ENCODE measurements at regions not wholly inside any gene's neighbourhood (a gene's known extent, or its start where the extent isn't known, plus 50 kb on each side); places are given as distances from the start of the nearest gene placed in this dataset.

GRCh38 chr14:49527221-49527620 is 59.0 kb downstream of the RPS29 start:
- no peaks in the 10 kb centered on the region for H3K36me3 Mint-ChIP-seq (ENCODE audit: insufficient read depth)
- DNase-seq, result no peak
- H3K4me1 Mint-ChIP-seq (ENCODE audit: low read depth in 2 of 2), result no peaks in the 10 kb centered on the region
- no peak for ATAC-seq (replicated peaks)
- no peak overlapping the region for H3K27ac Mint-ChIP-seq
- no peak overlapping the region for H3K4me3 Mint-ChIP-seq
- peaks cover 43 to 54% of the 10 kb centered on the region in 2 donors for H3K27me3 Mint-ChIP-seq
- no peaks in the 10 kb centered on the region for H3K9me3 Mint-ChIP-seq

DNA sequence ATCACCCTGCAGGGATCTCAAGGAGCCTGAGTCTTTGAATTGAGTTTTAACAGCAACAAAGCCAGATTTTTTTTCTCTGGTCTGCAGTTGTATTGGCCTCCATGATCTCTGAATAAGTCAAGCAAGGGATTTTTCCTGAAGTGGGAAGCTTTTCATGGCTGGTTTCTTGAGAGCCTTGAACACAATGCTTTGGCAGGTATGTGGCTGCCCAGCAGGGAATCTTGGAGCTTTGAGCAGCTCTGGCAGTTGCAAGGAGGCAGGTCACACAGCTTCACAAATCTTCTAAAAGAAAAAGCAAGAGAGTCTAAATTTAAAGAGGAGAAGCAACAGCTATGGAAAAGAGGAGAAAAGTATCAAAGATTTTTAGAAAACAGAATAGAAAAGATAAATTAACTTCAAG is 60.1 kb downstream of the RPS29 start:
- peaks cover 43 to 45% of the 10 kb centered on the region in 2 donors for H3K27me3 Mint-ChIP-seq
- no peak for DNase-seq
- H3K36me3 Mint-ChIP-seq (ENCODE audit: insufficient read depth), result no peaks in the 10 kb centered on the region
- no peak for ATAC-seq (replicated peaks)
- no peaks in the 10 kb centered on the region for H3K4me1 Mint-ChIP-seq (ENCODE audit: low read depth in 2 of 2)
- no peak overlapping the region for H3K27ac Mint-ChIP-seq
- H3K4me3 Mint-ChIP-seq, result no peak overlapping the region
- no peaks in the 10 kb centered on the region for H3K9me3 Mint-ChIP-seq

DNA sequence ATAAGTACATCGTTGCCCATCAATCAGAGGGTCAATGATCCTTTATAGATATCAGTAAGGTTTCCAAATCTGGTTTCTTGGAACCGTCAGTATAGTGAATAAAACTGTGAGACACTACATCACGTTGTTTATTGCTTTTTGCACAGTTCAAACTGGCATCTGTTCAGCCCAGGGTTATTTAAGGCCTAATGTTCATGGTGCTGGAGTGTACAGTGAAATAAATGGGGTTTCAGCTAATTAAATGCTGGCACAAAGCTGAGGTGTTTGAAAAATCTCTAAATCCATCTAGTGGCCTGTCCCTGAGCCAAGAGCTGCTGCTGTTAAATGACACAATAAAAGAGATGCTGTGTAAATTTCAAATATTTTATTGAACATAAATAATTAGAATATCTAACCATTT is 69.9 kb downstream of the RPS29 start:
- no peaks in the 10 kb centered on the region for H3K9me3 Mint-ChIP-seq
- H3K4me1 Mint-ChIP-seq (ENCODE audit: low read depth in 2 of 2), result no peaks in the 10 kb centered on the region
- H3K4me3 Mint-ChIP-seq, result no peak overlapping the region
- H3K36me3 Mint-ChIP-seq (ENCODE audit: insufficient read depth), result no peaks in the 10 kb centered on the region
- ATAC-seq (replicated peaks) (no peak), DNase-seq (no peak)
- peaks cover 8 to 18% of the 10 kb centered on the region in 2 donors for H3K27me3 Mint-ChIP-seq
- no peak overlapping the region for H3K27ac Mint-ChIP-seq

DNA sequence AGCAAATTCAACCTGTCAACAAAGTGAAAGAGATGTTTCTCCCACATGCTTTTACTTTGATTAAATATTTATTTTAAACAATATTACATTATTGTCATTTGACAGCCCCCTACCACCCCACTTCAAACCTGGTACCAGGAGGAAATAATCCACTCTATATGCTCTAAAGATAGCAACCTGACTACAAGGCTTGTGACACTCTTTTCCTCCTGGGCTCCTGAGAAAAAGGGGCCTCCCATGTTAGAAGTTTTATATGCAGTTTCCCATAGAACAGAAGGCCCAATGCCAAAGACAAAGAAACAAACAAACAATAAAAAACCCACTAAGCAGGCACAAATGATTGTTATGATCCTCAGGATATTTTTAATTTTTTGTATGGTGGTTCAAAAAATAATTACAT is 73.6 kb downstream of the RPS29 start:
- Mint-ChIP-seq H3K4me3 (no peak overlapping the region), H3K36me3 (ENCODE audit: insufficient read depth) (no peaks in the 10 kb centered on the region), H3K4me1 (ENCODE audit: low read depth in 2 of 2) (no peaks in the 10 kb centered on the region), H3K27me3 (peaks cover 0 to 16% of the 10 kb centered on the region in 2 donors), H3K9me3 (no peaks in the 10 kb centered on the region), H3K27ac (no peak overlapping the region)
- ATAC-seq (replicated peaks) (no peak), DNase-seq (no peak)

DNA sequence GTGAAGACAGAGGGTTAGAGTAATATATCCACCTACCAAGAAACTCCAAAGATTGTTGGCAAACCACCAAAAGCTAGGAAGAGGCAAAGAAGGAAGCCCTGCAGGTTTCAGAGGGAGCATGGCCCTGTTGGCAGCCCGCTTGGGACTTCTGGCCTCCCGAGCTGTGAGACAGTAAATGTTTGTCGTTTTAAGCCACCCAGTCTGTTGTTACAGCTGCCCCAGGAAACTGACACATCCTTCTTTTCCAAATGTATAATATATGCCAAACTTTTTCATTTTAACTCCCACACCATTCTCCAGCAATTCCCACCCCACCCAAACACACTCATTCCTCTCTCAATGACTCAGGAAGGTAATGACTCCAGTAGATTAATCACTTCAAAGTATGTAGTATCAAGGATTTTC is 74.0 kb downstream of the RPS29 start:
- DNase-seq (no peak), ATAC-seq (replicated peaks) (no peak)
- Mint-ChIP-seq H3K9me3 (no peaks in the 10 kb centered on the region), H3K36me3 (ENCODE audit: insufficient read depth) (no peaks in the 10 kb centered on the region), H3K4me1 (ENCODE audit: low read depth in 2 of 2) (no peaks in the 10 kb centered on the region), H3K4me3 (no peak overlapping the region), H3K27me3 (peaks cover under 1 to 21% of the 10 kb centered on the region in 2 donors), H3K27ac (no peak overlapping the region)

- Mint-ChIP-seq H3K36me3 (ENCODE audit: insufficient read depth) (no peaks in the 10 kb centered on the region), H3K4me3 (no peak overlapping the region), H3K27ac (no peak overlapping the region), H3K9me3 (no peaks in the 10 kb centered on the region), H3K4me1 (ENCODE audit: low read depth in 2 of 2) (no peaks in the 10 kb centered on the region), H3K27me3 (peaks cover 27 to 29% of the 10 kb centered on the region in 2 donors)
- DNase-seq (no peak), ATAC-seq (replicated peaks) (no peak)
Observed at GRCh38 chr14:49508124-49508523, 78.1 kb downstream of the RPS29 start.

GRCh38 chr14:49506650-49507049 is 79.5 kb downstream of the RPS29 start:
- Mint-ChIP-seq H3K27ac (no peak overlapping the region), H3K4me1 (ENCODE audit: low read depth in 2 of 2) (no peaks in the 10 kb centered on the region), H3K36me3 (ENCODE audit: insufficient read depth) (no peaks in the 10 kb centered on the region), H3K27me3 (peaks cover 30 to 32% of the 10 kb centered on the region in 2 donors), H3K9me3 (no peaks in the 10 kb centered on the region), H3K4me3 (no peak overlapping the region)
- no peak for ATAC-seq (replicated peaks)
- no peak for DNase-seq

- Mint-ChIP-seq H3K27ac (no peak overlapping the region), H3K27me3 (peaks cover 43 to 45% of the 10 kb centered on the region in 2 donors), H3K4me1 (ENCODE audit: low read depth in 2 of 2) (no peaks in the 10 kb centered on the region), H3K4me3 (no peak overlapping the region), H3K9me3 (no peaks in the 10 kb centered on the region), H3K36me3 (ENCODE audit: insufficient read depth) (no peaks in the 10 kb centered on the region)
- ATAC-seq (replicated peaks) (no peak), DNase-seq (no peak)
Observed at GRCh38 chr14:49505041-49505766, 81.0 kb downstream of the RPS29 start.

DNA sequence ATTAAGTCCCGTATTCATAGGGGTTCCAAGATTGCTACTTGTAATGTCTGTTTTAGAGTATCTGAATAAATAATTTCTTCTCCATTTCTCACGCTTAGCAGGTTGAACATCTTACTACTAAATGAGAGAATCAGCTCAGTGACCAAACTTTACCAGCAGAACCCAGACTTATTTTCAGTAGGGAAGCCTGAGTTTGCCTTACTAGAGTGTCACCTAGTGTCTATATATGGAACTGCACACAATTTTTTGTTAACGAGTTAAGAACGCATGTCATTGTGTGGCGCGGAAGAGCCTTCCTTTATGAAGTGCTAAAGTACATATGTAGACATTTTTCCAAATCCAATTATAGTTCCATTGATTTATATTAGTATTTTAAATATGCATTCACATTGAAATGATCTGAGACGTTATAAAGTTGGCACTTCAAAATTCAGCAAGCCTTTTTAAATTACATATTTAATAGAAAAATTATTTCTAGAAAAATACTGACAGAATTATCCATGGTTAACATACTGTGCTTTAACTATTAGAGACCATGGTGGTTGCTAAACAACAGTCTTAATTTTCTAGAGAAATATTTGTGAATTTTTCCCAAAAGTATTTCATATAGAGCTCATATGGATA is 88.3 kb downstream of the RPS29 start:
- ATAC-seq (replicated peaks), result peak; percentile 62
- H3K27me3 Mint-ChIP-seq, result peaks cover 50 to 58% of the 10 kb centered on the region in 2 donors
- no peaks in the 10 kb centered on the region for H3K36me3 Mint-ChIP-seq (ENCODE audit: insufficient read depth)
- peak; percentile 6 to 19 (median 10) for DNase-seq
- H3K4me3 Mint-ChIP-seq, result no peak overlapping the region
- no peaks in the 10 kb centered on the region for H3K9me3 Mint-ChIP-seq
- peaks cover 0 to 4% of the 10 kb centered on the region in 2 donors for H3K4me1 Mint-ChIP-seq (ENCODE audit: low read depth in 2 of 2)
- H3K27ac Mint-ChIP-seq, result no peak overlapping the region

GRCh38 chr14:49497267-49497666 is 88.9 kb downstream of the RPS29 start:
- ATAC-seq (replicated peaks) (no peak), DNase-seq (no peak)
- H3K9me3 Mint-ChIP-seq, result no peaks in the 10 kb centered on the region
- peaks cover 55 to 62% of the 10 kb centered on the region in 2 donors for H3K27me3 Mint-ChIP-seq
- no peak overlapping the region for H3K4me3 Mint-ChIP-seq
- peaks cover 0 to 4% of the 10 kb centered on the region in 2 donors for H3K4me1 Mint-ChIP-seq (ENCODE audit: low read depth in 2 of 2)
- H3K36me3 Mint-ChIP-seq (ENCODE audit: insufficient read depth), result no peaks in the 10 kb centered on the region
- H3K27ac Mint-ChIP-seq, result no peak overlapping the region

- no peak overlapping the region for H3K27ac Mint-ChIP-seq
- peaks cover 0 to 4% of the 10 kb centered on the region in 2 donors for H3K4me1 Mint-ChIP-seq (ENCODE audit: low read depth in 2 of 2)
- H3K4me3 Mint-ChIP-seq, result no peak overlapping the region
- DNase-seq (no peak), ATAC-seq (replicated peaks) (no peak)
- H3K9me3 Mint-ChIP-seq, result no peaks in the 10 kb centered on the region
- peaks cover 38 to 40% of the 10 kb centered on the region in 2 donors for H3K27me3 Mint-ChIP-seq
- H3K36me3 Mint-ChIP-seq (ENCODE audit: insufficient read depth), result no peaks in the 10 kb centered on the region
Observed at GRCh38 chr14:49494836-49495235, 91.3 kb downstream of the RPS29 start.

DNA sequence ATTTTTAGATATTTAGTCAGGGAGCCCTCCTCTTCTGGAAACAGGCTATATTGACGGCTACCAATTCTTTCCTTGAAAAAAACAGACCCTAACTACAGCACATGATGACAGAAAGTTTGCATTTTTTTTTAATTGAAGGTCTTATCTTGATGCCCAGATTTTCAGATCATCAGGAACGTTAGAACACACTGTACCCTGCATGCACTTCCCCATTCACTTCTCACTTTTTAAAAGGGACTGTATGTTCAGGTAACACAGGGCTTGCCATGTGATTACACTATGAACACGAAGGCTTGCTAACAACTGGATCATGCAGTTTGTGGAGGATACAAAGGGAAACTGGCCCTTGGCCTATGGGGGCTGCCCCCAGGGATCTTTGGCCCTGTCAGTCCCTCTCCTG is 92.6 kb downstream of the RPS29 start:
- Mint-ChIP-seq H3K9me3 (no peaks in the 10 kb centered on the region), H3K27ac (no peak overlapping the region), H3K4me1 (ENCODE audit: low read depth in 2 of 2) (peaks cover 0 to 4% of the 10 kb centered on the region in 2 donors), H3K4me3 (no peak overlapping the region), H3K36me3 (ENCODE audit: insufficient read depth) (no peaks in the 10 kb centered on the region), H3K27me3 (peaks cover 30 to 33% of the 10 kb centered on the region in 2 donors)
- ATAC-seq (replicated peaks) (no peak), DNase-seq (no peak)

GRCh38 chr14:49492151-49492550 is 94.0 kb downstream of the RPS29 start:
- no peaks in the 10 kb centered on the region for H3K4me1 Mint-ChIP-seq (ENCODE audit: low read depth in 2 of 2)
- H3K4me3 Mint-ChIP-seq, result no peak overlapping the region
- no peaks in the 10 kb centered on the region for H3K36me3 Mint-ChIP-seq (ENCODE audit: insufficient read depth)
- no peak for ATAC-seq (replicated peaks)
- peaks cover 36 to 38% of the 10 kb centered on the region in 2 donors for H3K27me3 Mint-ChIP-seq
- DNase-seq, result no peak
- no peaks in the 10 kb centered on the region for H3K9me3 Mint-ChIP-seq
- H3K27ac Mint-ChIP-seq, result no peak overlapping the region

- DNase-seq, result no peak
- Mint-ChIP-seq H3K9me3 (no peaks in the 10 kb centered on the region), H3K4me3 (no peak overlapping the region), H3K27me3 (peaks cover 37 to 39% of the 10 kb centered on the region in 2 donors), H3K4me1 (ENCODE audit: low read depth in 2 of 2) (no peaks in the 10 kb centered on the region), H3K36me3 (ENCODE audit: insufficient read depth) (no peaks in the 10 kb centered on the region), H3K27ac (no peak overlapping the region)
- ATAC-seq (replicated peaks), result no peak
Observed at GRCh38 chr14:49489341-49489740, 96.8 kb downstream of the RPS29 start.
